ENCODE measurements at regions not wholly inside any gene's neighbourhood (a gene's known extent, or its start where the extent isn't known, plus 50 kb on each side); places are given as distances from the start of the nearest gene placed in this dataset.

- ATAC-seq (ENCODE audit: poor library complexity) = no peak
- no peak for DNase-seq
- intact Hi-C loops (cut with DNase I) = no loop called here
These were observed 95.3 kb upstream of the ADO start for GRCh38 chr10:62709200-62709599.

GRCh38 chr10:62710182-62710581 is 94.3 kb upstream of the ADO start:
- intact Hi-C loops (cut with DNase I) = no loop called here
- no peak for DNase-seq
- no peak for ATAC-seq (ENCODE audit: poor library complexity)

DNA sequence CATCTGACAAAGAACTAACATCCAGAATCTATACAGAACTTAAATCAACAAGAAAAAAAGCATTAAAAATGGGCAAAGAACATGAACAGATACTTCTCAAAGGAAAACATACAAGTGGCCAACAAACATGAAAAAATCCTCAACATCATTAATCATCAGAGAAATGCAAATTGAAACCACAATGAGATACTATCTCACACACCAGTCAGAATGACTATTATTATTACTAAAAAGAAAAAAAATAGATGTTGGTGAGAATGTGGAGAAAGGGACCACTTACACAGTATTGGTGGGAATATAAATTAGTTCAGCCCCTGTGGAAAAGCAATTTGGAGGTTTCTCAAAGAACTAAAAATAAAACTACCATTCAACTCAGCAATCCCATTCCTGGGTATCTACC is 89.1 kb upstream of the ADO start:
- intact Hi-C loops (cut with DNase I) = no loop called here
- no peak for DNase-seq
- ATAC-seq (ENCODE audit: poor library complexity) = no peak

GRCh38 chr10:62718585-62718984 is 85.9 kb upstream of the ADO start:
- no peak for DNase-seq
- intact Hi-C loops (cut with DNase I) = no loop called here
- no peak for ATAC-seq (ENCODE audit: poor library complexity)

- intact Hi-C loops (cut with DNase I) = no loop called here
- DNase-seq (no peak), ATAC-seq (ENCODE audit: poor library complexity) (no peak)
These were observed 85.5 kb upstream of the ADO start for GRCh38 chr10:62719061-62719460.

DNA sequence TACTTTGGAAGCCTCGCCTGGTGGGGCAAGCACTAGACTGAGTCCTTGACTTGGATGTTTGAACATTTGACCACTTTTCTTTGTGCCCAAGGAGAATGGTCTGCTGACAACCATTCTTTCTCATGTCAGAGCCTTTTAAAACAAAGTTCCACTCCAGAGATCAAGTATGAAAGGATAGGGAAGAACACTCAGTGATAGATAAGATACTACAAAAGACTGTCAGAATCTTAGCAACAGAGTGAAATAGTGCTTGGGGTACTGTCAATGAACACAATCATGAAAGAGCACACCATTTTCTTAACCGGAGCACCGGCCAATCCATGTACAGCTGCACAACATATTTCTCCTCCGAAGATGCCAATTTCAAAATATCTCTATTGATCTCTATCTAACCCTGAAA is 82.8 kb upstream of the ADO start:
- DNase-seq (no peak), ATAC-seq (ENCODE audit: poor library complexity) (no peak)
- intact Hi-C loops (cut with DNase I) = no loop called here

DNA sequence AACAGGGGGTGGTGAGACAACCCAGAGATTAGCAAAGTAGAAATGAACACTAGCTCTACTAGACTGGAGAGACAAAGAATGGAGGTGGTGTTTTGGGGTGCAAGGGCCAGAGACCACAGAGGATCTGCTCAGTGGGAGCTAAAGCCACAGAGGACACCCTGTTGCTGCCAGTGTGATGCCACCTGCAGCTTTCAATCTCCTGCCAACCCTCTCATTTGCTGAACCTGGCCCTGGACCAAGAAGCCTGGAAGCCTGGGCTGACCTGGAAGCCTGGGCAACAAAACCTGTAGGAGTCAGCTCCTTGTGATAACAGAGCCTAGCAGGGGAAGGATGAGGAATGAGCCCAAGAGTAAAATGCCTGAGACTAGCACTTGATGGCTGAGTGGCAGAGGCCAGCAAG is 81.1 kb upstream of the ADO start:
- ATAC-seq (ENCODE audit: poor library complexity) = no peak
- intact Hi-C loops (cut with DNase I) = no loop called here

GRCh38 chr10:62724465-62724864 is 80.1 kb upstream of the ADO start:
- DNase-seq (no peak), ATAC-seq (ENCODE audit: poor library complexity) (no peak)
- intact Hi-C loops (cut with DNase I) = no loop called here

More for the DNA sequence above, 81.1 kb upstream of the ADO start:
- DNase-seq = no peak

DNA sequence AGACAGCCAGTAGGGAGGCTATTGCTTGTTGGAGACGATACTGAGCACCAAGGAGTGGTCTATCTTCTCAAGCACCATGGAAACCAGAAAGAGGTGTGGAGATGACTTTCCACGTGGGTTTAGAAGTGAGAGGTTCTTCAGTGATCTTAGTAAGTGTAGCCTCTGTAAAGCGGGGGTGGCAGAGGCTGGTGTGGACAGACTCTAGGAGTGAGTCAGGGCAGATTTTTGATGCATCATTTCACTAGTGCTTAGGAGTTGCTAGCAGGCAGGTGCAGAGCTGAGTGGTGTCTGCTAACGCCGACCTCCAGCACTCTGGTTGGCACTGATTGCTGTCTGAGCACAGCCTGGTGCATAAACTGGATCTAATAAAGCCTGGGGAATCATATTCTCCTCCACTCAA is 78.4 kb upstream of the ADO start:
- no peak for ATAC-seq (ENCODE audit: poor library complexity)
- intact Hi-C loops (cut with DNase I) = no loop called here

GRCh38 chr10:62726638-62727037 is 77.9 kb upstream of the ADO start:
- no peak for ATAC-seq (ENCODE audit: poor library complexity)
- no peak for DNase-seq
- intact Hi-C loops (cut with DNase I) = no loop called here

More for the DNA sequence above, 78.4 kb upstream of the ADO start:
- DNase-seq = no peak

DNA sequence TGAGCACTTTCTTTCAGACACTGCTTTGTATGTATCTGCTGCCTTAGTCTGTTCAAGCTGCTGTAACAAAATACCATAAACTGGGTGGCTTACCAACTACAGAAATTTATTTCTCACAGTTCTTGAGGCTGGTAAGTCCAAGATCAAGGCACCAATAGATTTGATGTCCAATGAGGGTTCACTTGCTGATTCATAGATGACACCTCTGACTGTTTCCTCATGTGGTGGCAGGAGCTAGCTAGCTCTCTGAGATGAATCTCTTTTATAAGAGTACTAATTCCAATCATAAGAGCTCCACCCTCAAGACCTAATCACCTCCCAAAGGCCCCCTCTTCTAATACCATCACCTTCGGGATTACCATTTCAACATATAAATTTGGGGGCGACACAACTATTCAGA is 76.6 kb upstream of the ADO start:
- DNase-seq (no peak), ATAC-seq (ENCODE audit: poor library complexity) (no peak)
- intact Hi-C loops (cut with DNase I) = no loop called here

DNA sequence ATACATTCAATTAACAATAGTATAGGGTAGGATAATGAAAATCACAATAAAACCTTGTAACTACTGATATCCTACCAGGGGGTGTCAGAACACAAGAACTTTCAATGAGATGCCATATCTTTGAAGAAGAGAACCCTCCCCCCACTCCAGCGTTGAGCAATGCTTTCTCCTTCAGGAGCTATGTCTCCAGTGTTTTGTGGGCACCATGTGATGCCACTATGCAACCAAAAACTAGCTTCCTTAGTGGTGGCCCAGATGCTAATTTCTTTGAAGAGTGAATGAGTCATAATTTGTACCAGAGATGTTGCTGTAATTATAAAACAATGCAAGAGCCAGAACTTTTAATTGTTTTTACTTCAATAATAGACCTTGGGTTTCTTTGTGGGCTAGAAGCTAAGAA is 76.0 kb upstream of the ADO start:
- DNase-seq = no peak
- no peak for ATAC-seq (ENCODE audit: poor library complexity)
- intact Hi-C loops (cut with DNase I) = no loop called here

- DNase-seq (no peak), ATAC-seq (ENCODE audit: poor library complexity) (no peak)
- intact Hi-C loops (cut with DNase I) = loop anchor here (10.0 kb wide), 1 partner anchor 82 kb away; the partner anchor contains the start of gene EGR2
These were observed 71.5 kb upstream of the ADO start for GRCh38 chr10:62732841-62733653.

GRCh38 chr10:62733654-62734293 is 70.7 kb upstream of the ADO start:
- ATAC-seq (ENCODE audit: poor library complexity) (peak; percentile 97), DNase-seq (peak; percentile 42)
- intact Hi-C loops (cut with DNase I) = loop anchor here (10.0 kb wide), 1 partner anchor 81 kb away; the partner anchor contains the start of gene EGR2

- intact Hi-C loops (cut with DNase I) = loop anchor here (10.0 kb wide), 1 partner anchor 80 kb away; the partner anchor contains the start of gene EGR2
- ATAC-seq (ENCODE audit: poor library complexity) (no peak), DNase-seq (no peak)
These were observed 69.6 kb upstream of the ADO start for GRCh38 chr10:62734781-62735463.

DNA sequence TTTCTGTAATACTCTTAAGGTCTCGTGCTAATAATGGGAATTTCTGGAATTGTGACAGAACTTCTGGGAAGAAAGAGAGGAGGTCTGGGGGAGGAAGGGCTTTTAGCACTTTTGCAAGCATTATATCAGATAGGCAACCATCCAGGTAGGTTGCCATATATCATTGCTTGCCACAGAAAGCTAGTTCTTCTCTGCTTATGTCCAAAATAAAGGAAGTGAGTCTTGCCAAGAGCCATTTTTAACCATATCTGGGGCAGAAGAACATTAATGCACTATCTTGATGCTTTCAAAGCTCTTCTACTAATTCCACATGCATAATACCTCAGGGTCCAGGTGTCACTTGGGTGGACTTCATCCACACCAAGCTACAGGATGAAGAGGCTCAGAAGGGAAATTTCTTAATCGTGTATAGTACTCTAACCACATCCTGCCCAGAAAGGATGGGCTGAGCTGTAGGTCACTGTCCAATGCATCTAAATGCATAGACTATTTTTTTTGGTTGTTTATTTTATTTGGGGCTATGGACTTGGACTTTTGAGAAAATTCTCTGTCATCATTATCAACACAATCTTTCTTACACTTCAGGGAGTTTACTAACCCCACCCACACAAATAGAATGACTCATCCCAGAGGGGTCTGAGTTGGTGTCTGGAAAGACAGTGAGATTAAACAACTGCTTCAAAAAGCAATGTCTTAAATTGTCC is 68.9 kb upstream of the ADO start:
- intact Hi-C loops (cut with DNase I) = loop anchor here (10.0 kb wide), 1 partner anchor 79 kb away; the partner anchor contains the start of gene EGR2
- DNase-seq (no peak), ATAC-seq (ENCODE audit: poor library complexity) (no peak)

DNA sequence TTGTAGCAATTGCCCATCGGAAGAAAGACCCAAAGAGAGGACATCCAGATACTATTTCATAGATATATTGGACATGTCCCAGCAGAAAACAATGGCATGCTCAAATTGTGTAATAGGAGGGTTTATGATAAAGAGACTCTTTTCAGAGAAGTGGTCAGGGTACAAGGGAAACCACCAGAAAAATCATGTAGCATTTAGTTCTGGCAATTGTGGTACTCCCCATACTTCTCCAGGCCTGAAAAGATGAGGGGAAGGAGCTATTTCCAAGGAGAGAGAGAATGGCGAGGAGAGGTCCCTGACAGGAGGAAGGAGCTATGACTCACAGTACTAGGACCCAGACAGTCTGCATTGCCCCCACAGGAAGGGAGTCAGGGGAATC is 68.4 kb upstream of the ADO start:
- intact Hi-C loops (cut with DNase I) = loop anchor here (10.0 kb wide), 1 partner anchor 79 kb away; the partner anchor contains the start of gene EGR2
- DNase-seq = no peak
- ATAC-seq (ENCODE audit: poor library complexity) = no peak

GRCh38 chr10:62738916-62739315 is 65.6 kb upstream of the ADO start:
- ATAC-seq (ENCODE audit: poor library complexity) (no peak), DNase-seq (no peak)
- intact Hi-C loops (cut with DNase I) = loop anchor here (10.0 kb wide), 1 partner anchor 76 kb away; the partner anchor contains the start of gene EGR2
